Osteocyte (in vitro differentiated cells): ENCODE measurements at regions not wholly inside any gene's neighbourhood (a gene's known extent, or its start where the extent isn't known, plus 50 kb on each side); places are given as distances from the start of the nearest gene placed in this dataset.

ENCODE experiments used
- DNase-seq: peaks from one replicate; pipeline ENCODE4 v3.0.0; 2021; ENCODE audit warnings: mixed read lengths; ENCODE audit not compliant: unreplicated experiment; ENCODE audit errors: extremely low spot score
- H3K27ac Mint-ChIP-seq: one replicate; pipeline ENCODE4 v1.8.0; 2021; ENCODE audit warnings: mild to moderate bottlenecking, mixed read lengths; ENCODE audit not compliant: unreplicated experiment
- H3K27me3 Mint-ChIP-seq: one replicate; pipeline ENCODE4 v1.8.0; 2021; ENCODE audit warnings: mixed read lengths; ENCODE audit not compliant: unreplicated experiment
- H3K36me3 Mint-ChIP-seq: one replicate; pipeline ENCODE4 v1.8.0; 2021; ENCODE audit warnings: mixed read lengths; ENCODE audit not compliant: unreplicated experiment
- H3K4me1 Mint-ChIP-seq: one replicate; pipeline ENCODE4 v1.8.0; 2021; ENCODE audit warnings: mixed read lengths; ENCODE audit not compliant: unreplicated experiment
- H3K4me3 Mint-ChIP-seq: one replicate; pipeline ENCODE4 v1.8.0; 2021; ENCODE audit warnings: mild to moderate bottlenecking, moderate library complexity, mixed read lengths; ENCODE audit not compliant: unreplicated experiment
- H3K9me3 Mint-ChIP-seq: one replicate; pipeline ENCODE4 v1.8.0; 2021; ENCODE audit warnings: mixed read lengths; ENCODE audit not compliant: unreplicated experiment
- CTCF ChIP-seq: fragments of 200-600 bp; sonication (generic); IDR thresholded peaks from 2 replicates; pipeline ENCODE4 v1.5.0; 2021; ENCODE audit warnings: antibody characterized with exemption, mild to moderate bottlenecking, moderate library complexity

- no peak for DNase-seq
- H3K9me3 Mint-ChIP-seq = peaks cover 5% of the 10 kb centered on the region
- no peak overlapping the region for H3K4me3 Mint-ChIP-seq
- H3K4me1 Mint-ChIP-seq = peaks cover 10% of the 10 kb centered on the region
- H3K36me3 Mint-ChIP-seq = peaks cover 3% of the 10 kb centered on the region
- H3K27ac Mint-ChIP-seq = no peak overlapping the region
- TF ChIP-seq CTCF = no peak
- peaks cover 15% of the 10 kb centered on the region for H3K27me3 Mint-ChIP-seq
Measured at GRCh38 chr5:38737976-38738375, 107.8 kb upstream of the OSMR start.

GRCh38 chr5:38739011-38739704 lies 106.7 kb upstream of the OSMR start:
- TF ChIP-seq CTCF = no peak
- Mint-ChIP-seq H3K27me3 (peaks cover 5% of the 10 kb centered on the region), H3K4me3 (no peak overlapping the region), H3K27ac (peak overlapping the region; percentile 15), H3K9me3 (peaks cover 13% of the 10 kb centered on the region), H3K4me1 (peaks cover 10% of the 10 kb centered on the region), H3K36me3 (peaks cover 4% of the 10 kb centered on the region)
- no peak for DNase-seq

GRCh38 chr5:38739705-38740045 lies 106.1 kb upstream of the OSMR start:
- peaks cover 5% of the 10 kb centered on the region for H3K27me3 Mint-ChIP-seq
- DNase-seq = no peak
- TF ChIP-seq CTCF = no peak
- H3K9me3 Mint-ChIP-seq = peaks cover 13% of the 10 kb centered on the region
- peaks cover 10% of the 10 kb centered on the region for H3K4me1 Mint-ChIP-seq
- H3K36me3 Mint-ChIP-seq = peaks cover 4% of the 10 kb centered on the region
- H3K27ac Mint-ChIP-seq = no peak overlapping the region
- H3K4me3 Mint-ChIP-seq = no peak overlapping the region

GRCh38 chr5:38742821-38743220 lies 103.0 kb upstream of the OSMR start:
- H3K27ac Mint-ChIP-seq = no peak overlapping the region
- no peak for DNase-seq
- H3K4me1 Mint-ChIP-seq = peaks cover 12% of the 10 kb centered on the region
- no peak for TF ChIP-seq CTCF
- H3K4me3 Mint-ChIP-seq = no peak overlapping the region
- peaks cover 13% of the 10 kb centered on the region for H3K9me3 Mint-ChIP-seq
- peaks cover 4% of the 10 kb centered on the region for H3K36me3 Mint-ChIP-seq
- peaks cover 5% of the 10 kb centered on the region for H3K27me3 Mint-ChIP-seq

- TF ChIP-seq CTCF = no peak
- DNase-seq = no peak
- Mint-ChIP-seq H3K4me3 (no peak overlapping the region), H3K4me1 (peaks cover 12% of the 10 kb centered on the region), H3K27me3 (peaks cover 5% of the 10 kb centered on the region), H3K27ac (no peak overlapping the region), H3K9me3 (peaks cover 13% of the 10 kb centered on the region), H3K36me3 (peaks cover 4% of the 10 kb centered on the region)
Measured at GRCh38 chr5:38743562-38743961, 102.2 kb upstream of the OSMR start.
